ENCODE measurements at regions not wholly inside any gene's neighbourhood (a gene's known extent, or its start where the extent isn't known, plus 50 kb on each side); places are given as distances from the start of the nearest gene placed in this dataset.
"Not testable (repeated sequence)": the region's sequence is repeated elsewhere in the genome, so short reads cannot be mapped to it uniquely, and the experiment has no call there.

GRCh38 chr2:123805746-123806145, 219.3 kb upstream of the CNTNAP5 start:
- TF ChIP-seq POLR2AphosphoS5 (IDR thresholded peaks at IDR 0.05; ENCODE audit: low read depth); EZH2phosphoT487 (IDR thresholded peaks at IDR 0.05; ENCODE audit: unreplicated experiment); EZH2 (IDR thresholded peaks at IDR 0.05; ENCODE audit: low read depth, unreplicated experiment); STAT1 (IDR thresholded peaks at IDR 0.05; ENCODE audit: unreplicated experiment); CTCF (conservative IDR thresholded peaks at IDR 0.05; ENCODE audit: low read depth in 2 of 2); ZNF114 (CRISPR knock-in tag; IDR thresholded peaks at IDR 0.05); CREB1 (CRISPR knock-in tag; IDR thresholded peaks at IDR 0.05; ENCODE audit: low read depth); ETS1 (IDR thresholded peaks at IDR 0.05); ZNF331 (CRISPR knock-in tag; IDR thresholded peaks at IDR 0.05; ENCODE audit: low read depth); REST (IDR thresholded peaks at IDR 0.05; ENCODE audit: unreplicated experiment); JUNB (IDR thresholded peaks at IDR 0.05; ENCODE audit: unreplicated experiment): not testable (repeated sequence)

All from GM23338 (cell line).